SH-SY5Y (cell line): ENCODE measurements at regions not wholly inside any gene's neighbourhood (a gene's known extent, or its start where the extent isn't known, plus 50 kb on each side); places are given as distances from the start of the nearest gene placed in this dataset.
A peak's percentile ranks its signal among the peaks of the same experiment; 100 is the strongest.

Experiments used
- GATA2 ChIP-seq: IDR thresholded peaks from 2 replicates; pipeline ENCODE4 v1.6.1; 2011; ENCODE audit warnings: mild to moderate bottlenecking, low read depth, low read length
- GATA3 ChIP-seq: IDR thresholded peaks from 2 replicates; pipeline ENCODE4 v1.6.1; 2011; ENCODE audit warnings: low read depth, mild to moderate bottlenecking, low read length, moderate library complexity

- TF ChIP-seq GATA3 (no peak), GATA2 (no peak)
Measured at GRCh38 chr2:136062066-136062837, 55.7 kb downstream of the CXCR4 start.

DNA sequence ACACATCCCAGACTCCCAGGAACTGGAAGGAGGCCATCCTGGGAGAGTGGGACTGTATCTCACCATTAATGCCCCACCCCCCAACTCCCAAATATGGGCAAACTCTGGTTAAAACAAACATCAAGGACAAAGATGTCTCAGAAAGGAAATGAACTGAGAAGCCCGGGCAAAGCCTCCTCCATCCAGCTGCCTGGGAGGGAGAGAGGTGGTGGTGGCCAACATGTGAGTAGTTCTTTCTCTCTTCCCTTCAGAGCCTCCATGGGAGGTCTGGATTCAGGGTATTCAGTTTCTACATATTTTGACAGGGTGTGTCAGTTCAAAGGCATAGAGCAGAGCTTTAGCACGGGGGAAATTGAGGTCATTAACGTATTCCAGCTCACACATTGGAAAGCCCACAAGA, 57.5 kb downstream of the CXCR4 start:
- no peak for TF ChIP-seq GATA2
- TF ChIP-seq GATA3: no peak

DNA sequence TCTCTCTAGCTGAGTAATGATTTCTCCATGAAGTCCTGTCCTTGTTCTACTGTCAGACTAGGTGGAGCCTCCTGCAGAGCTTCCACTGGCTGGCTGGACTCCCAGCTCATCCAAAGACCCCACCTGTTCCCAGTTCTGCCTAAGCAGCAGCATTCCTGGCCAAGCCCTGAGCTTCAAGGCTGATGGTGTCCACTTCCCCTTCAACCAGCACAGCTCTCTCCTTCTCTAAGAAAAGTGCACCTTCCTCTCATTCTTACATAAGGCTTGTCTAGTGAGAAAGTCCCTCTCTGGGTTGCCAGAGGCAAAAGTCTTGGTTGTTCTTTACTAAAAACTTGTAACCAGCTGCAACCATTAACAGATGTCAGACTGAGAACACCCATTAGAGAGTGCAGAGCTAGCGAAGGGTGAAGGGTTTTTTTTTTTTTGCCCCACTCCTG, 58.9 kb downstream of the CXCR4 start:
- no peak for TF ChIP-seq GATA2
- no peak for TF ChIP-seq GATA3

- peak; percentile 91 for TF ChIP-seq GATA3
- TF ChIP-seq GATA2: peak; percentile 91
Measured at GRCh38 chr2:136058262-136058661, 59.7 kb downstream of the CXCR4 start.

DNA sequence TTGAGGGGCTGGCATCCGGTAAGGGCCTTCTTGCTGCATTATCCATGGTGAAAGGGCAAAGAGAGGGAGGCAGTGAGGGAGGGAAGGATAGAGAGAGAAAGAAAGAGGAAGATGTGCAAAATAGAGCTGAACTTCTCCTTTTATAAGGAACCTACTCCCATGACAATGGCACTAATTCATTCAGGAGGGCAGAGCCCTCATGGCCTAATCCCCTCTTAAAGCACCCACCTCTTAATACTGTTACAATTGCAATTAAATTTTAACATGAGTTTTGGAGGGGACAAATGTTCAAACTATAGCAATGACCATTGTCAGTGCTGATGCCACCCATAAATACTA, 60.2 kb downstream of the CXCR4 start:
- TF ChIP-seq GATA3 (no peak), GATA2 (no peak)

GRCh38 chr2:136057023-136057801, 60.7 kb downstream of the CXCR4 start:
- TF ChIP-seq GATA2 (no peak), GATA3 (no peak)

DNA sequence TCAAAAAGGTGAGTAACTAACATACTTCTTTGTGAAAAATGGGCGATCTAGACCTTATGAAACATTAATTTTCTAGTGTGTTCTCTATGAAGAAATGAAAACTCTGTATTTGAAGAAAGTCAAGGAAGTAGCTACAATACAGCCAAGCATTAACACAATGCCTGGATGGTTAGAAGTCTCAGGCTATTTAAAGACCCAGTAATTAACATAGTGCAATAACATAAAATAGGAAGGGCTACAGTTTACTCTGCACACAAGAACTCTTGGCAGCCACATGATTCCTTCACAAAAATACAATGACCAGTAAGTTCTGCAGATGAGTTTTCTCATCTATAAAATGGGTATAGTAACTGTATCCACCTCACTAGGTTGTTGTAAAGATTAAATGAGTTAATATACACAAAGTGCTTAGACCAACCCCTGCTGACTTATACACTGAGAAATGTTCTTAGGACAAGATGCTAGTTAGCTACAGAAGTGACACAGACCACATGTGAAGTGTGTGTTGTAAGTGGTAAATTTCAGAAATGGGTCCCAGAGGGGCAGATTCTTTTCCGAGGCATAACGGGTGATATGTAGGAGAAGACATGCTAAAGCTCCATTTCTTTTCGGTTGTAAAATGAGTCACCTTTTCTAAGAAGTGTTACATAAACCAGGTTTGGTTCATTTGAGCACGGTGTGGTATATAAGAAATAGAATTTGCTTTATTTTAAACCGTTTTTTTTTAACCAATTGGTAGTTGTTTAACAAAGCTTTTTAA, 61.8 kb downstream of the CXCR4 start:
- TF ChIP-seq GATA2 (no peak), GATA3 (no peak)

GRCh38 chr2:136054856-136055255, 63.1 kb downstream of the CXCR4 start:
- TF ChIP-seq GATA2 (no peak), GATA3 (no peak)

DNA sequence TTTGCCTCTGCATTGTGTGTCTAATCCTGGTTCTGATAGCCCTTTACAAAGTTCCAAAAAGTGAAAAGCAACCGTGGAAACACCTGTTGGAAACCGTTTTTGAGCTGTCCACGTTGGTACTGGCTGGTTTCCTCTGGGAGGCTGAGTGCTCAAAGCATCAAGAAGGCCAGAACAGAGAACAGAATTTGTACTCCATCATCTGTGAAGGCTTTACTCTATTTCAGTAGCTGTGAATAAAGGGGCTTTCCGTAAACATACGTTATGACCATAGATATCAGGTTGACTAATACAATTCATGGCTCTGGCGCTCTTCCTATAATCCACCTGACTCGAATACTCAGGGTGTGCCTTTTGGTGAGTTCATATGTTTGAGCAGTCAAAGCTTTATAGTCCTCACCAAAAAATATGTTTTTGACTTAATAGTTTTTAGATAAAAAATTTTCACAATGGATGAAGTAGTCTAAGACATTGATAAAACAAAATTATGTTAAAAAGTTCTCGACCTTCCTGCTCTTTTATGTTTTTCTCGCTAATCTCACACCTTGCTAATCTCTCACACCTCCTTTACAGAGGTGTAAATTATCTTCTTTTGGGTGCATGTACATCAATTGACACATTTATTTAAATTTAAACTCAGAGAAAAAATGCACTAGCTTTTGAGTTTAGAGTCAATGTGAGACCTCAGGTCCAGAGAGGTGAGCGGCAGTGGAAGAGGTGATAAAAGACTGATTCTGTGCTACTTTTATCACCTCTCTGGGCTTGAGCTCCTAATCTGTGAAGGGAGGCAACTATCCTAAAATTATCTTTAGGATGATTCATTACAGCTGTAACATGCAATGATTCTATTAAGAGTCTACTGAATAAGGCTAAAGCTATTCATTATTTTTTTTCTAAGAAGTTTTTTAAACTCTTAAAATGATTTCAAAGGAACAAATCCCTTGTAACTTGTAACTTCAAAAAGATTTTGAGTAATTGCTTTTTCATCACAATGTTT, 65.3 kb downstream of the CXCR4 start:
- TF ChIP-seq GATA2 (no peak), GATA3 (no peak)

DNA sequence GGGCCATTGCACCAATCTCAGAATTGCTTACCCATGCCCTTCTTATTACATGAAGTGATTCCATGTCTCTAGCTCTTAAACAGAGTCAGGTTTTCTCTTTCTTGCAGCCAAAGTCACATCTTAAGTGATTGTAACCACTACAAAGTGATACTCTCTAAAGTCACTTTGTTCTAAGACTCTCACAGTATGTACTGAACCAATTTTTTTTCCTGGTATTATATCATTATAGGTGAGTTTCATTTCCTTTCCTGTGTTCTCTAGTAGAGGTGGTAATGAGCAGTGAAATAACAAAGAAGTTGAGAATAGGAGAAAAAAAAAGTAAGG, 66.3 kb upstream of the DARS1 start:
- TF ChIP-seq GATA2: no peak
- no peak for TF ChIP-seq GATA3

DNA sequence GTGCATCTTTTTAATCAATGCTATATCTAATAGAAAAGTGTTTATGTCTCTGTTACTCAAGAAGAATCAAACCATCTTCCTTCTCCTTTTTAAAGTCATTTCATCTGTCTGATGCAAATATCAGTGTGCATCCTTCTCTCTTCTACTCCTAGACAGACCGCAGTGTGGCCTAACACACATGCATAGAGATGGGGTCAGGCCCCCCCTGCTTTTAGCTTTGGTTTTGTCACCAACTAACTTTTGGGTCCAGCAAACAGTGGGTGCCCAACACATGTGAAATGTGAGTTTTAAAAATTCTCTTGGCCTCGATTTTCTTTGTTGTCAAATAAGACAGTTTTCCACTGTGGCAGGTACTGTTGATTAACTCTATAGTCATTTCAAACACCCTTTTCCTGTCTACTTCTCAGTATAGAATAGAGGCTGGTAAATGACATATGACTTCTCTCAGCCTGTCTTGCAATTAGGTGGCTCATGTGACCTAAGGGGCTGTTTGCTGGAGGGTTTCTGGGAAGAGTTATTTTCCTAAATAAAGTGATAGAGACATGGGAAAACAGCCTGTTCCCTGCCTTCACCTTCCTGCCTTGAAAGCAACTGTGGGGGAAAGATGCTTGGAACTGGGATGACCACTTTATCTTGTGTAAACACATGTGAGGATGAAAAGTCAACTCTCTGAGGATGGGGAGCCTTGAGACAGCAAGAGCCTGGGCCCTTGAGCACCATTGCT, 65.7 kb upstream of the DARS1 start:
- TF ChIP-seq GATA2 (no peak), GATA3 (no peak)

GRCh38 chr2:136049991-136050920, 64.8 kb upstream of the DARS1 start:
- TF ChIP-seq GATA3: no peak
- no peak for TF ChIP-seq GATA2
